ENCODE measurements at regions not wholly inside any gene's neighbourhood (a gene's known extent, or its start where the extent isn't known, plus 50 kb on each side); places are given as distances from the start of the nearest gene placed in this dataset.
"Not testable (repeated sequence)": the region's sequence is repeated elsewhere in the genome, so short reads cannot be mapped to it uniquely, and the experiment has no call there.

DNA sequence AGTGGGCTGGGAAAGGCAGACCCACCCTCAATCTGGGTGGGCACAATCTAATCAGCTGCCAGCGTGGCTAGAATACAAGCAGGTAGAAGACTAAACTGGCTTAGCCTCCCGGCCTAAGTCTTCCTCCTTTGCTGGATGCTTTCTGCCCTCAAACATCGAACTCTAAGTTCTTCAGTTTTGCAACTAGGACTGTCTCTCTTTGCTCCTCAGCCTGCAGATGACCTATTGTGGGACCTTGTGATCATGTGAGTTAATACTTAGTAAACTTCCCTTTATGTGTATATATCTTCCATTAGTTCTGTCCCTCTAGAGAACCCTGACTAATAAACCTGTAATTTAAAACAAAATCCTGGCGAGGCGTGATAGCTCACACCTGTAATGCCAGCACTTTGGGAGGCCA, 51.8 kb upstream of the SLC39A8 start:
- intact Hi-C loops (cut with micrococcal nuclease); H3K36me3 Mint-ChIP-seq (ENCODE audit: low read depth): not testable (repeated sequence)

DNA sequence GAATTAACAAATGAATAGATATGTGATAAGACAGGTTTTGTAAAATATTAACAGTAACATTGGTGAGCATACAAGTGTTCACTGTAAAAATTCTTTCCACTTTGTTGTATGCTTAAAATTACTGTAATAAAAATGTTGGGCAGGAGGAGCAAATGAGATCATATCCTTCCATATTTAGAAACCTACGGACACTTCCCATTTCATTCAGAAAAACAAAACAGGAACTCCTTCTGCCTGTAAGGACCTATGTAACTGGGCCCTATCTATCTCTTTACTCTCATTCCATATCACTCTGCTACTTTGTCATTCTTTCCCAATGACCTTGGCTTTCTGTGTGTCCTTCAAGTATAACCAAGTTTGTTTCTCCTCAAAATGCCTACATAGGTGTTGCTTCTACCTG, 53.7 kb upstream of the SLC39A8 start:
- Mint-ChIP-seq H3K27me3 (ENCODE audit: insufficient read depth) (peaks cover 6% of the 10 kb centered on the region), H3K4me1 (ENCODE audit: low read depth) (no peaks in the 10 kb centered on the region), H3K4me3 (no peak overlapping the region), H3K9me3 (no peaks in the 10 kb centered on the region), H3K27ac (no peak overlapping the region), H3K36me3 (ENCODE audit: low read depth) (no peaks in the 10 kb centered on the region)
- DNase-seq (ENCODE audit: low spot score), result no peak
- intact Hi-C loops (cut with micrococcal nuclease), result no loop called here

More for the DNA sequence above, 51.8 kb upstream of the SLC39A8 start:
- DNase-seq (ENCODE audit: low spot score); H3K9me3 Mint-ChIP-seq; H3K4me3 Mint-ChIP-seq; H3K27me3 Mint-ChIP-seq (ENCODE audit: insufficient read depth); H3K4me1 Mint-ChIP-seq (ENCODE audit: low read depth); H3K27ac Mint-ChIP-seq: not testable (repeated sequence)

DNA sequence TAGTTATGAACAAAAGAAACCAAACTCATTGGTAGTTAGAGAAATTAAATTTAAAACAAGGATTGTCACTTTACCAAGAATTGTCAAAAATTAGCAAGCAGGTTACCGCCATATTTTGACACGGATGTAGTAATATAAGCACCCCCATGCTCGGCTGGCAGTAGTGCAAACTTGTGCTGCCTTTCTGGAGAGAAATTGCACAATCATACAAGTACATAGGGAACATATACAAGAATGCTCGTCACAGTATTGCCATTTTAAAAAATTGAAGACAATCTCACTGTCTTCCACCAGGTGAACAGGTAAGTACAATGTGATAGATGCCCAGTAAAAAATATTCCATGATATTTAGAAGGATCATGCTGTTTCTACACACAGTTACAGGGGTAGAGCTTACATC, 55.6 kb upstream of the SLC39A8 start:
- no peak overlapping the region for H3K27ac Mint-ChIP-seq
- peaks cover 6% of the 10 kb centered on the region for H3K27me3 Mint-ChIP-seq (ENCODE audit: insufficient read depth)
- no peak for DNase-seq (ENCODE audit: low spot score)
- no peak overlapping the region for H3K4me3 Mint-ChIP-seq
- intact Hi-C loops (cut with micrococcal nuclease), result no loop called here
- no peaks in the 10 kb centered on the region for H3K36me3 Mint-ChIP-seq (ENCODE audit: low read depth)
- no peaks in the 10 kb centered on the region for H3K4me1 Mint-ChIP-seq (ENCODE audit: low read depth)
- no peaks in the 10 kb centered on the region for H3K9me3 Mint-ChIP-seq

DNA sequence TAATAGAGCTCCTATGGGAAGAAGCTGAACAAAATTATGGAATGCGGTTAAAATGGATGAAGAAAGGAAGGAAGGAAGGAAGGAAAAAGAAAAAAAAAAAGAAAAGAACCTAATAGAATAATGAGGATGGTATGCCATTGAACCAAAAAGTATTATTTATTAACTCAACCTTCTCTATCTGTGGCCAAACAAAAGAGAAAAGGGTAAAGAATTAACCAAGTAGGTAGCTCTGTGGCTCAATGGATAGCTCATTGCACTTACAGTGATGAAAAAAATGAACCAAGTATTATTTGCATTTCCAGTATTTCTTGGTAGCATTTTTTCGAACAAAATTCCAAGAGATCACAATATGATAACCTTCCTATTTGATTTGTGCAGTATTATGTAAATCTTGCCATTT, 56.9 kb upstream of the SLC39A8 start:
- Mint-ChIP-seq H3K36me3 (ENCODE audit: low read depth) (no peaks in the 10 kb centered on the region), H3K4me3 (no peak overlapping the region), H3K27me3 (ENCODE audit: insufficient read depth) (peaks cover 4% of the 10 kb centered on the region), H3K4me1 (ENCODE audit: low read depth) (no peaks in the 10 kb centered on the region), H3K27ac (no peak overlapping the region), H3K9me3 (no peaks in the 10 kb centered on the region)
- intact Hi-C loops (cut with micrococcal nuclease), result no loop called here
- no peak for DNase-seq (ENCODE audit: low spot score)

DNA sequence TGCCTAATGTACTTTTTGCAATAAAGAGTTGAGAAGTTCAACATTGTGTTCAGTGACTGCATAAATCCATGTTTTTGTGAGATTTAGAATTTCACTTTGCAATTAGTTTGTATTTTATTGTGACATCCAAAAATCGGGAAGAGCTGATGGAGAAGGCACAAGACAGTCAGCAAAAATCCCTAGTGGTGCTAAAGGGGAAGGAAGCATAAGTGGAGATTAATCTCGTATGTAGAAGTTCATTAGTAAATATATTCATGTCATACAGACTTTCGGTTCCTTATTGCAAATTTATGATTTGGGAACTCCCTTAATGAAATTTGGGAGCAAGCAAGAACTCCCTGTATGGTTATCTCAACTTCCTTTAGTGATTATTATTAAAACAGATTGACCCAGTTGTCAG, 57.8 kb upstream of the SLC39A8 start:
- no peaks in the 10 kb centered on the region for H3K9me3 Mint-ChIP-seq
- peaks cover 4% of the 10 kb centered on the region for H3K27me3 Mint-ChIP-seq (ENCODE audit: insufficient read depth)
- no peak for DNase-seq (ENCODE audit: low spot score)
- no peaks in the 10 kb centered on the region for H3K36me3 Mint-ChIP-seq (ENCODE audit: low read depth)
- H3K27ac Mint-ChIP-seq, result no peak overlapping the region
- intact Hi-C loops (cut with micrococcal nuclease), result no loop called here
- H3K4me1 Mint-ChIP-seq (ENCODE audit: low read depth), result no peaks in the 10 kb centered on the region
- no peak overlapping the region for H3K4me3 Mint-ChIP-seq

DNA sequence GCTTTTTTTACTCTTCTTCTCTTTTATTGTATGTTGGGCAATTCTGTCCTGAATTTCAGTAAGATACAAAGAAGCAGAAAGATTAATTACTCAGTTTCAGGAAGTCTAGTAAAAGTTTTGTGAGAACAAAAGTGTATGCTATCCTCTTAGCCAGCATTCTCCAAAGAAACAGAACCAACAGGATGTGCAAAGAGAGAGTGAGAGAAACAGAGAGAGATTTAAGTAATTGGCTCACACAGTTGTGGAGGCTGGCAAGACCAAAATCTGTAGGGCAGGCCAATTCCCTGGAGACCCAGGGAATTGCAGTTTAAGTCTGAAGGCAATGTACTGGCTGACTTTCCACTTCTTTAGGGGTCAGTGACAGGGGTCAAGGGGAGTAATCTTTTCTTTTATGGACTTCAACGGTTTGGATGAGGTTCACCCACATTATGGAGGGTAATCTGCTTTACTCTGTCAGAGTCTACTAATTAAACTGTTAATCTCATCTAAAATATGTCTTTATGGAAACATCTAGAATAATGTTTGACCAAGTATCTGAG, 59.2 kb upstream of the SLC39A8 start:
- Mint-ChIP-seq H3K27me3 (ENCODE audit: insufficient read depth) (peaks cover 4% of the 10 kb centered on the region), H3K4me1 (ENCODE audit: low read depth) (no peaks in the 10 kb centered on the region), H3K27ac (no peak overlapping the region), H3K36me3 (ENCODE audit: low read depth) (no peaks in the 10 kb centered on the region), H3K4me3 (no peak overlapping the region), H3K9me3 (no peaks in the 10 kb centered on the region)
- no peak for DNase-seq (ENCODE audit: low spot score)
- intact Hi-C loops (cut with micrococcal nuclease), result no loop called here

DNA sequence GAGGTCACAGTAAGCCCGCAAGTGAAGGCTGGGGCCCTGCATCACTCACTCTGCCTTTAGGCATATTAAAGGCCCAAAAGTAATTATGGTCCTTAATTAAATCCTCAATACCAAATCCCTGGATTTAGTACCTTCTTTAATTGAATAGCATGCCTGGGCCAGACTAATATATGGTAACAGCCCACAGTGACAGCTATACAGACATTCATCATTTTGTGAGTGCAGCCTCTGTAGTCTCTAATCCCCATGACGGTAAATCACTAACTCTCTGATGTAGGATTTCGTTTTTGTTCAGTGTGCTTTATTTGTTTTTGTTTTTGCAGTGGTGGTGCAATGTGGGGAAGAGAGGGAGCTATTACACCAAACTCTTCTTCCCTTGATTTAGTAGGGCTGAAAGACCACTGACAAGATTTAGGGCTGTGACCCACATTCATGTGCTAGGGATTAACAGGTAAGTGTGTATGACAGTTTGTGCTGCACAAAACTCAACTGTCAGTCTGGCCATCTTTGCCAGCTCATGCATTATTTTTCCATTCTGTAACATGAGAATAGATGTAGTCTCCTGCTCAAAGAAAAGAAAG, 60.6 kb upstream of the SLC39A8 start:
- Mint-ChIP-seq H3K27ac (no peak overlapping the region), H3K9me3 (no peaks in the 10 kb centered on the region), H3K4me3 (no peak overlapping the region), H3K36me3 (ENCODE audit: low read depth) (no peaks in the 10 kb centered on the region), H3K4me1 (ENCODE audit: low read depth) (no peaks in the 10 kb centered on the region), H3K27me3 (ENCODE audit: insufficient read depth) (peaks cover 4% of the 10 kb centered on the region)
- no peak for DNase-seq (ENCODE audit: low spot score)
- intact Hi-C loops (cut with micrococcal nuclease), result no loop called here

DNA sequence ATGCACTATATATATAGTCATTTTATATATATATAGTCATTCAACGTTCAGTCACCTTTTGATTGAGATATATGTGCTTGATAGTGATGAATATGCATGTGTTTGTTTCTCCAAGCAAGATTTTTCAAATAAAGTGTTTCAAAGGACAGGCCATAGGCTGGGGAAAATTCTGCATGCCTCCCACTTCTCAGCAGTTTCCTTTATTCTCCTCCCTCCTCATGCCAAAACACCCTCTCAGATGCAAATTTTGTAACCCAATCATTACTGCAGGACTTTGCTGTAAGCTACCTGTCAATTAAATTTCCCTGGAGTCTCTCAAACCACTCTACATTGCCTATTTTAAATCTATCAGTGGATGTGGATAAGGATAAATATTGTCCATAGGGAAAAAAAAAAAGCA, 65.6 kb upstream of the SLC39A8 start:
- H3K27ac Mint-ChIP-seq; intact Hi-C loops (cut with micrococcal nuclease); H3K4me1 Mint-ChIP-seq (ENCODE audit: low read depth); H3K36me3 Mint-ChIP-seq (ENCODE audit: low read depth); DNase-seq (ENCODE audit: low spot score); H3K9me3 Mint-ChIP-seq; H3K4me3 Mint-ChIP-seq; H3K27me3 Mint-ChIP-seq (ENCODE audit: insufficient read depth): not testable (repeated sequence)

DNA sequence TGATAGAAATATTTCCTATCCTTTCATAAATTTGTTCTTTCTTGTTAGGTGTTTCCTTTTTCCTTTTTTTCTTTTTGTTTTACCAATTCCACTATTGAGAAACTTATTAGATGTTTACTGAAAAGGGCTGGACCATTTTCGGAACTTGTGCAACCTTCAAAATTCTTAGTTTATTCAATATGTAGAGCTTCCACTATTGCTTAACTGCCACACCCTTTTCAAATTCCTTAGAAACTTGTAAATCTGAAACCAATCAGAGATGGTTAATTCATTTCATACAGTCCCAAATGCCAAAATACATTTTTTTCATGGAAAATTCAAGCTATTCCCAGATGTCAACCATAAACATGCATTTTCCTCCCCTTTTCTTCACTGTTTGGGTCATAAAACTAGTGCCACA, 66.1 kb upstream of the SLC39A8 start:
- no peak overlapping the region for H3K27ac Mint-ChIP-seq
- intact Hi-C loops (cut with micrococcal nuclease), result no loop called here
- H3K27me3 Mint-ChIP-seq (ENCODE audit: insufficient read depth), result peaks cover 3% of the 10 kb centered on the region
- no peaks in the 10 kb centered on the region for H3K36me3 Mint-ChIP-seq (ENCODE audit: low read depth)
- no peak for DNase-seq (ENCODE audit: low spot score)
- no peak overlapping the region for H3K4me3 Mint-ChIP-seq
- no peaks in the 10 kb centered on the region for H3K4me1 Mint-ChIP-seq (ENCODE audit: low read depth)
- H3K9me3 Mint-ChIP-seq, result no peaks in the 10 kb centered on the region

DNA sequence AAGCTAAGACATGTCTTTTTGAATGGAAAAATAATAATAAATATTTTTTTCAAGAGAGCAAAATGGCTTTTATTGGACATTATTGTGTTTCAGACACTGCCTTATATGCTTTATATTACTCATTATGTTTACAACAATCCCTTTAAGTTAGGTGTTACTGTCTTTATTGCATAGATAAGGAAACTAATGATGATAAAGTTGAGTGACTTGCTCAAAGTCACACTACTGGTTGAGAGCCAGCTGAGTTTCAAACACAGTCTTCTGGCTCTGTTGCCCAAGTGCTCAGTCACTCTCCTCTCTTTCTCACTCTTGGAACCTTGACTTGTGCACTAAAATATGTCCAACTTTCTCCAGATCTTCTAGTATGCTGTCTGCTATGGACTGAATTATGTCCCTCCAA, 71.5 kb upstream of the SLC39A8 start:
- Mint-ChIP-seq H3K4me3 (no peak overlapping the region), H3K9me3 (no peaks in the 10 kb centered on the region), H3K36me3 (ENCODE audit: low read depth) (no peaks in the 10 kb centered on the region), H3K27me3 (ENCODE audit: insufficient read depth) (peaks cover 3% of the 10 kb centered on the region), H3K27ac (no peak overlapping the region), H3K4me1 (ENCODE audit: low read depth) (no peaks in the 10 kb centered on the region)
- DNase-seq (ENCODE audit: low spot score), result no peak
- intact Hi-C loops (cut with micrococcal nuclease), result no loop called here

DNA sequence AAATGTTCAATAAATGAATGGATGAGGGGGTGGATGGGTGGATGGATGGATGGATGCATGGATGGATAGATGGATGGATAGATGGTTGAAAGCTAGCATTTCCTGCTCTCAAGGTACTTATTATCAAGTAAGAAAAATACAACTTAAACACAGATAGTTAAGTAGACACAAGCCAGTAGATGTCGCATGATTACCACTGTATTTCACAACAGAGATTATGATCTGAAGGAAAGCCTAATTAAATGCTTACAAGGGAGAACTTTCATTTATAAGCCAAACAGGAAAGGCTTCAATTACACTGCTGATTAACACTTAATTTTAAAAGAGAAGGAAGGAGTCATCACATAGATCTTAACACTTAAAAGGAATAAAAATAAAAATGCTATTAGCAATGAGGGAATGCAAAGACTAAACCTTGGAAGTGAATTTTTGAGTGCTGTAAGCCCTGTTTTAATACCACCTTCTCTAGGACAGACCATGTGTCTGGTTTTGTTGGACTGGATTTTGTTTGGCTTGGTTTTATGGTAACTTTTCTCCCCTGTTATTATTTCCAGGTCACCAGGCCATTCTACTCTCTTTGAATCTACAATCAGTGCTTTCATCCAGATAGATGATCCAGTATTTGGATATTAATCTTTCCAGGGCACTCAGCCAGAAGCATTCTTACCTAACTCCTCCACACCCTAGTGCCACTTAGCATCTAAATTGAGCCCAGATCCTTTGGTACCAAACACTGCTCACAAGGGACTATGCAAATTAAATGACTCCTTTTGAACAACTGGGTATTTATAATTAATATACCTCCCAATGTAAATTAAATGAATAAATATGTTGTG, 75.5 kb upstream of the SLC39A8 start:
- Mint-ChIP-seq H3K36me3 (ENCODE audit: low read depth) (no peaks in the 10 kb centered on the region), H3K4me1 (ENCODE audit: low read depth) (no peaks in the 10 kb centered on the region), H3K27ac (no peak overlapping the region), H3K9me3 (no peaks in the 10 kb centered on the region), H3K4me3 (no peak overlapping the region), H3K27me3 (ENCODE audit: insufficient read depth) (no peaks in the 10 kb centered on the region)
- intact Hi-C loops (cut with micrococcal nuclease), result no loop called here
- DNase-seq (ENCODE audit: low spot score), result no peak

DNA sequence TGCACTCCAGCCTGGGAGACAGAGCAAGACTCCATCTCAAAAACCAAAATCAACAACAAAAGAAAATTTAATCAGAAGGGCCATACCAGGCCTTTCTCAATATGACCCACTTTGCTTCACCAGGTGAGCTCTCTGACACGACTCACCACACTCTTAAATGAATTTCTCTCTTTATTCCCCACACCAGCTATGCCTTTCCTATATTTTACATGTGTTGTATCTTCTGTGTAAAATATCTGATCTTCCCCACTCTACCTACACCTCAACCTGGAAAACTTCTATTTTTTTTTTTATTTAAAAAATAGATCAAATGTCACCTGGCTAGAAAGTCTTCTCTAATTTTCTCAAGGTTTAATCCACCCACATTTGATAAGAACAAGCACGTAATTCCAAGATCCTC, 77.6 kb upstream of the SLC39A8 start:
- intact Hi-C loops (cut with micrococcal nuclease), result no loop called here
- Mint-ChIP-seq H3K36me3 (ENCODE audit: low read depth) (no peaks in the 10 kb centered on the region), H3K4me3 (no peak overlapping the region), H3K27me3 (ENCODE audit: insufficient read depth) (no peaks in the 10 kb centered on the region), H3K9me3 (no peaks in the 10 kb centered on the region), H3K27ac (no peak overlapping the region), H3K4me1 (ENCODE audit: low read depth) (no peaks in the 10 kb centered on the region)
- no peak for DNase-seq (ENCODE audit: low spot score)

DNA sequence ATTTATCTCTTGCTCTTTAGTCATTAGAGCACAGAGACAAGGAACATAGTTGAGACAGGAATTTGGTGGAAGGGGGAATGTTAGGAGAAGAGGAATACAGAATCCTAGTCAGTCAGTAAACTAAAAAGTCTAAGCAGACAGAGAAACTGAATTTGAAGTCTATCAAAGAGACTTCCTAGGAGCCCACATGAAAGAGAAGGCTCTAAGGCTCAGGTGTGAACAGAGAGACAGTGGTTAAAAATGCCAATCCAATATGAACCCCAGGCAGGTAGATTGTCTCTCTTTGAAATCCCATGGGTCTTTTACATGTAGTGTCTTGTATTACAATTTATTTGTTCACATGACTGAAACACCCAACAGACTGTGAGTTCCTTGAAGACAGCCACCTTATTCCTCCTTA, 77.8 kb upstream of the NFKB1 start:
- no peak overlapping the region for H3K4me3 Mint-ChIP-seq
- no peaks in the 10 kb centered on the region for H3K9me3 Mint-ChIP-seq
- no peaks in the 10 kb centered on the region for H3K4me1 Mint-ChIP-seq (ENCODE audit: low read depth)
- DNase-seq (ENCODE audit: low spot score), result no peak
- intact Hi-C loops (cut with micrococcal nuclease), result no loop called here
- H3K36me3 Mint-ChIP-seq (ENCODE audit: low read depth), result no peaks in the 10 kb centered on the region
- H3K27ac Mint-ChIP-seq, result no peak overlapping the region
- no peaks in the 10 kb centered on the region for H3K27me3 Mint-ChIP-seq (ENCODE audit: insufficient read depth)
